ENCODE measurements at regions not wholly inside any gene's neighbourhood (a gene's known extent, or its start where the extent isn't known, plus 50 kb on each side); places are given as distances from the start of the nearest gene placed in this dataset.

- no peak for DNase-seq
Observed at GRCh38 chr21:41086569-41086968, 81.4 kb upstream of the BACE2 start.

- DNase-seq, result no peak
Observed at GRCh38 chr21:41090981-41091380, 77.0 kb upstream of the BACE2 start.

GRCh38 chr21:41091616-41092015 lies 76.3 kb upstream of the BACE2 start:
- no peak for DNase-seq

- no peak for DNase-seq
Observed at GRCh38 chr21:41092312-41092711, 75.6 kb upstream of the BACE2 start.

DNA sequence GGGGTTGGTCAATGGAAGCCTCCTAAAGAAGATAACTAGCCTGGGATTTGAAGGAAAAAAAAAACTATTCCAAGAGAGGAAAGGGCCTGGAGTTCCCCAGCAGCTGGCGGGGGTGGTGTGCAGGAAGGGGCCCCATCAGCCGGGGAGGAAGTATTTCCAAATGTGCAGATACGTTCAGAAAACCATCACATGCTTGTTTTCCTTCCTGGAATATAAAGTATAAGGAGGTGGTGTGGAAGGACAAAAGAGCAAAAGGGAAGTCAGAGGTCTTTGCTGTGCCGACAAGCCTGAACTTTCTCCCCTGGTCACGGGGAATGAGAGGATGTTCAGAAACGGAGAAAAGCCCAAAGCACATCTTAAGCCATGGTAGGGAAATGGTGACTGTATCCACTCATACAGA lies 72.0 kb upstream of the BACE2 start:
- DNase-seq, result no peak

DNA sequence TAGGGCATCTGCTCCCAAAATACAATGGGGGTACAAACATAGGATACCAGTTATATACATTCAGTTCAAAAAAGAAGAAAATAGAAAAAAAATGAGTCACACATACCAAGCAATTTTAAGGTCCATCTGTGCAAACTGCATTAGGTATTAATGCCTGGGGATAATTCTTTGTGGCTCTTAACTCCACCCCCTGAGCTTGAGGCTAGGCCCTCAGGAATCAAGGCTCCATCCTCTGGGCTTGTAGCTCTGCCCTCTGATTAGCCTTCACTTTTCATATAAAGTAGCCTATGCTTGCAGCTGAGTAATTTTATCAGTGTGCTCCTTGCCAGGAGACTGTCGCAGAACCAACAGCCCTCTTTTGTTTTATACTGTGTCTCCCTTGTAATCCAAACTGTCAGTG lies 69.9 kb upstream of the BACE2 start:
- DNase-seq, result no peak

DNA sequence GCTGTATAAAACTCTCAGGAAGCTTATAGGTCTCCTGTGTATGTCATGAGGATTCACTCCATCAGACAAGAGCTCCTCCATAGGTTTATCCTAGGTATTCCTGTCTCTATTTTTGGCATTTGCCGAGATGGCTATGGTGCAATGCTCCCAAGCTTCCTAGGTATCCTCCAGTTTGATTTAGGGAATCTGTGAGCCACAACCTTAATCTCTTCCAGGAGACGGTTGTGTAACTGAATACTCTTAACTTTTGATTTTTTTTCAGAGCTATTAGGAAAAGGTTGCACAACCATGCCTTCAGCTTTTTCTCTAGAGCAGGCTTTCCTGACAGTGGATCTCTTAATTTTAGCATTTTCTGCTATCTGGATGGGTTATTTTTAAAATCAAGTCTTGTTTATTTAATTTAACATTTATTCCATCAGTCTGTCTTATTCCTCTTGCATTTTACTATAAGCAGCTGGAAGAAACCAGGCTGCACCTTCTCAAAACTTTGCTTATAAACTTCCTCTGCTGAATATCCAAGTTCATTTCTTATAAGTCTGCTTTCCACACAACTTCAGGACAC lies 69.4 kb upstream of the BACE2 start:
- DNase-seq, result no peak

- no peak for DNase-seq
Observed at GRCh38 chr21:41100826-41101550, 67.0 kb upstream of the BACE2 start.

DNA sequence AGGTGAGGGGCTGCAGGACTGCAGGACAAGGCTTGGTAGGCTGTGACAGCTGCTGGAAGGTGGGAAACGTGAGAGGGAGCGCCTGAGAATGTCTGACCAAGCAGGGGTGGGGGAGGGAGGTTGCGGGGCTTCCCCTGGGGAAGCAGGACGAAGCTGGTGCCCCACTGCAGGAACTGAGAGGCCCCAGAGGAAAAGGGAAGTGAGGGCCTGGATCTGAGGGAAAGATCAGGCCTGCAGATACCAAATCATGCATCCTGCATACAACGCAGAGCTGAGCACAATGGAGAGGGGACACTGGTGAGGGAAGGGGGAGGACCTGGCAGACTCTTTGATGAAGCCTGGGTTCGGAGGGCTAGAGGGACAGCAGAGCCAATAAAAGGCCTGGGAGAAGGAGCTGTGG lies 65.7 kb upstream of the BACE2 start:
- DNase-seq, result no peak

GRCh38 chr21:41107602-41108001 lies 60.4 kb upstream of the BACE2 start:
- no peak for DNase-seq

DNA sequence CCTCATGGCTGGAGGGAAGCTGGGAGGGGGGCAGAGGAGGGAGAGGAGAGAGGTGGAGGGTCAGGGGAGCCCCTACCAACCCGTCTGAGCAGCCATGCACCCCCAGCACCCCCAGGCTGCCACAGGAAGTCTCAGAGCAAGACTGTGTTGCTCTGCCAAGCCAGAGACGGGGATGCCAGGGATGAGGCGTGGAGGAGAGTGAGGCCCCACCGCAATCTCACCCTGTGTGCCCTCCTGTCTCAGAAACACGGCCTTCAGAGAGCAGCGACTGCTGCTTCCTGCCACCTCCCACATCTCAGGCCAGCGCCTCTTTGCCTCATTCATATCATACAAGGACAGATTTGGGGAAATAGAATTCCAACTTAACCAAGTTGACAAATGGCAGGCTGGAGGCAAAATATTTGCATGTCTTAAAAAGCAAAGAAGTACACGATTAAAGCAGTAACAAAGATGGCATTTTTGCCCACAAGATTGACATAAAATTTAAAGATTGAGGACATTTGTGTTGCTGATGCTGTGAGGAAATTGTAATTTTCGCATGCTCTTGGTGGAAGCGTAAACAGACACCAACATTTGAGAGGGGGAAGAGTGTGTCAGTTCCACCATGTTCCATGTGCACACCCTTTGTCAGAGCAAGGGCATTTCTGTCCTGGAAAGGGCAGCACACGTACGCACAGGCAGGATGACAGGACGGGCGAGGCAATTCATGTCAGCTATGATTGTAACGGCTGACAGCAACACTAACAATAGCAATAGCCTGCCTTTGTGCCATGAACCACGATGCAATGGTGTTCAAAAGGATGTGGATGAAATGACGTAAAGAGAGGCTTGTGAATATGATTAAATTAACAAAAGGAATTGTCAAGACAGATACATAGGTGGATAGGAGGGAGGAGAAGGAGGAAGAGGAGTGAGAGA lies 59.0 kb upstream of the BACE2 start:
- no peak for DNase-seq

DNA sequence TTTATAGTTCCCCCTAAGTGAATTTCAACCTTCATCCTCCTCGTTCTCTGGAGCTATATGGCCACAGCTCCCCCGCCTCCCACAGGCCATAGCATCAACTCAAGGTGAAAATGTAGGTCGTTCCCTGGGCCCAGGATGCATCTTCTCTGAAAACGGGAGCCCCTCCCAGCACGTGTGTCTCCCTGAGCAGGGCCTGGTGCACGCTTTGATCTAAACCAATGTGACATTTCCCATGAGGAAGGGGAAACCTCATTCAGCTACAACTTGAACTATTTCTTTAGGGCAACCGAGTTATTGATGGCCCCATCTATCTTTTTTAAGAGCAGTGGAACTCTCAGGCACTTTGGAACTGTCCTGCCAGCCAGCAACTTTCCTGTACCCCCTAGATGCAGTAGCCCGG lies 57.8 kb upstream of the BACE2 start:
- DNase-seq, result no peak

DNA sequence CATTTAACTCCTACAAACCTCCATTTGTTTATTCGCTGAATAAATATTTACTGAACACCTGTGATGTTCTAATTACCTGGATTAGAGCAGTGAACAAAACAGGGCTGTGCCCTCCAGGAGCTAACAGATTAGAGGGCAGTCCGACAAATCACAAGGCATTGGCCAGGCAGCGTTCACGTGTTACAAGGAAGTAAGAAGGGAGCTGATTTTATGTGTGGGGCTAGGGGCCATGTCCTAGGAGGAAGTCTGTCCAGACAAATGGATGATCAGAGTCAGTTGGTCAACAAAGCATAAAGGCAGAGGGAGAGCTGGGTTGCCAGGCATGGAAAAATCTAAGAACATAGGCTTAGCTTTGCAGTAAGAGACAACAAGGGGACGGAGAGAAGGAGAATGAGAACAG lies 57.3 kb upstream of the BACE2 start:
- no peak for DNase-seq

GRCh38 chr21:41111681-41112080 lies 56.3 kb upstream of the BACE2 start:
- no peak for DNase-seq

GRCh38 chr21:41112740-41113692 lies 54.9 kb upstream of the BACE2 start:
- no peak for DNase-seq

- no peak for DNase-seq
Observed at GRCh38 chr21:41115851-41116250, 52.1 kb upstream of the BACE2 start.

All from COR-L47 (cell line).